OCI-LY1 (cell line): ENCODE measurements at regions not wholly inside any gene's neighbourhood (a gene's known extent, or its start where the extent isn't known, plus 50 kb on each side); places are given as distances from the start of the nearest gene placed in this dataset.

Experiments
- H2AFZ ChIP-seq: fragments of 200-600 bp; sonication (generic), shearing (Covaris generic); 2 replicates; pipeline ENCODE4 v1.6.0; 2014; ENCODE audit warnings: antibody characterized with exemption, mild to moderate bottlenecking, low read length
- H3F3A ChIP-seq: fragments of 200-600 bp; sonication (generic), shearing (Covaris generic); 2 replicates; pipeline ENCODE4 v1.6.0; 2014; ENCODE audit warnings: mild to moderate bottlenecking, antibody characterized with exemption, low read length, moderate library complexity; ENCODE audit not compliant: insufficient read depth
- H3K27ac ChIP-seq: fragments of 200-600 bp; sonication (generic); 2 replicates; pipeline ENCODE4 v1.5.1; 2014; ENCODE audit warnings: low read length, mixed run types, mild to moderate bottlenecking, low read depth; ENCODE audit not compliant: poor library complexity, severe bottlenecking
- H3K27me3 ChIP-seq: fragments of 200-600 bp; sonication (generic); 2 replicates; pipeline ENCODE4 v1.6.0; 2014; ENCODE audit warnings: antibody characterized with exemption, mild to moderate bottlenecking, low read length, moderate library complexity; ENCODE audit not compliant: insufficient read depth
- H3K36me3 ChIP-seq: fragments of 200-600 bp; sonication (generic); 2 replicates; pipeline ENCODE4 v1.6.1; 2014; ENCODE audit warnings: mild to moderate bottlenecking, antibody characterized with exemption, low read length, moderate library complexity, mixed read lengths; ENCODE audit not compliant: insufficient read depth
- H3K4me1 ChIP-seq: fragments of 200-600 bp; sonication (generic); 2 replicates; pipeline ENCODE4 v1.5.1; 2014; ENCODE audit warnings: mild to moderate bottlenecking, low read length, moderate library complexity; ENCODE audit not compliant: insufficient read depth, severe bottlenecking
- H3K4me2 ChIP-seq: fragments of 200-600 bp; sonication (generic), shearing (Covaris generic); 2 replicates; pipeline ENCODE4 v1.6.1; 2014; ENCODE audit warnings: low read length
- H3K4me3 ChIP-seq: fragments of 200-600 bp; sonication (generic); 2 replicates; pipeline ENCODE4 v1.5.1; 2014; ENCODE audit warnings: low read length, low read depth, mild to moderate bottlenecking, mixed read lengths; ENCODE audit not compliant: poor library complexity, severe bottlenecking
- H3K79me2 ChIP-seq: fragments of 200-600 bp; shearing (Covaris generic); 2 replicates; pipeline ENCODE4 v1.6.1; 2016; ENCODE audit warnings: mixed run types, low read length, mixed read lengths; ENCODE audit not compliant: insufficient read depth
- H3K9ac ChIP-seq: fragments of 200-600 bp; sonication (generic), shearing (Covaris generic); 2 replicates; pipeline ENCODE4 v1.6.1; 2014; ENCODE audit warnings: mild to moderate bottlenecking, low read length, mixed read lengths
- H3K9me2 ChIP-seq: fragments of 200-600 bp; sonication (generic), shearing (Covaris generic); 2 replicates; pipeline ENCODE4 v1.6.1; 2014; ENCODE audit warnings: low read depth, mild to moderate bottlenecking, low read length, mixed read lengths
- H3K9me3 ChIP-seq: fragments of 200-600 bp; shearing (Covaris generic); 2 replicates; pipeline ENCODE4 v1.6.1; 2014; ENCODE audit warnings: low read length, mixed read lengths
- H4K20me1 ChIP-seq: fragments of 200-600 bp; sonication (generic), shearing (Covaris generic); 2 replicates; pipeline ENCODE4 v1.6.0; 2016; ENCODE audit warnings: mild to moderate bottlenecking, low read length; ENCODE audit not compliant: insufficient read depth
- CTCF ChIP-seq: fragments of 200-600 bp; sonication (generic), shearing (Covaris generic); IDR thresholded peaks from 2 replicates; pipeline ENCODE4 v1.5.1; 2017; ENCODE audit warnings: mild to moderate bottlenecking, antibody characterized with exemption, low read length, moderate library complexity, mixed read lengths
- EZH2 ChIP-seq: fragments of 200-600 bp; sonication (generic), shearing (Covaris generic); IDR thresholded peaks from 2 replicates; pipeline ENCODE4 v1.8.0; 2017; ENCODE audit warnings: borderline replicate concordance, mixed run types, mild to moderate bottlenecking, antibody characterized with exemption, low read length, moderate library complexity, mixed read lengths

GRCh38 chr5:123735384-123735783 is 223.4 kb downstream of the CSNK1G3 start:
- H3K4me3 ChIP-seq: no peak overlapping the region
- H3K36me3 ChIP-seq: no peaks in the 10 kb centered on the region
- H2AFZ ChIP-seq: no peak overlapping the region
- no peaks in the 10 kb centered on the region for H3F3A ChIP-seq
- H3K4me1 ChIP-seq: no peaks in the 10 kb centered on the region
- no peak overlapping the region for H3K9ac ChIP-seq
- no peak overlapping the region for H3K27ac ChIP-seq
- H3K9me2 ChIP-seq: no peaks in the 10 kb centered on the region
- H3K4me2 ChIP-seq: no peak overlapping the region
- no peaks in the 10 kb centered on the region for H3K27me3 ChIP-seq
- no peak for TF ChIP-seq EZH2
- TF ChIP-seq CTCF: no peak
- no peaks in the 10 kb centered on the region for H4K20me1 ChIP-seq
- H3K9me3 ChIP-seq: peaks cover 4% of the 10 kb centered on the region; the same call in 1 of the 2 replicates
- H3K79me2 ChIP-seq: no peaks in the 10 kb centered on the region

- no peaks in the 10 kb centered on the region for H4K20me1 ChIP-seq
- H3K4me2 ChIP-seq: no peak overlapping the region
- H3K4me1 ChIP-seq: no peaks in the 10 kb centered on the region
- H3K27me3 ChIP-seq: no peaks in the 10 kb centered on the region
- no peak for TF ChIP-seq CTCF
- no peak for TF ChIP-seq EZH2
- H3K79me2 ChIP-seq: no peaks in the 10 kb centered on the region
- H2AFZ ChIP-seq: no peak overlapping the region
- no peaks in the 10 kb centered on the region for H3K9me2 ChIP-seq
- no peaks in the 10 kb centered on the region for H3F3A ChIP-seq
- no peak overlapping the region for H3K4me3 ChIP-seq
- no peak overlapping the region for H3K27ac ChIP-seq
- H3K36me3 ChIP-seq: no peaks in the 10 kb centered on the region
- peaks cover 4% of the 10 kb centered on the region; the same call in 1 of the 2 replicates for H3K9me3 ChIP-seq
- no peak overlapping the region for H3K9ac ChIP-seq
These were observed 220.3 kb downstream of the CSNK1G3 start for GRCh38 chr5:123732257-123732656.

GRCh38 chr5:123722451-123722850 is 210.5 kb downstream of the CSNK1G3 start:
- Histone ChIP-seq H3F3A (no peaks in the 10 kb centered on the region), H3K4me2 (no peak overlapping the region), H3K4me3 (no peak overlapping the region)

More at GRCh38 chr5:123722451-123722850, 210.5 kb downstream of the CSNK1G3 start:
- Histone ChIP-seq H3K36me3 (no peaks in the 10 kb centered on the region), H3K79me2 (no peaks in the 10 kb centered on the region), H3K9me2 (no peaks in the 10 kb centered on the region), H3K9me3 (no peaks in the 10 kb centered on the region), H2AFZ (0 out of 2 replicates have a peak overlapping the region, but pooled peaks have one; percentile 35), H3K27ac (no peak overlapping the region), H4K20me1 (no peaks in the 10 kb centered on the region), H3K27me3 (no peaks in the 10 kb centered on the region), H3K9ac (no peak overlapping the region), H3K4me1 (no peaks in the 10 kb centered on the region)
- TF ChIP-seq EZH2: no peak
- no peak for TF ChIP-seq CTCF
